Transverse colon (tissue), 4 donors: ENCODE measurements at regions not wholly inside any gene's neighbourhood (a gene's known extent, or its start where the extent isn't known, plus 50 kb on each side); places are given as distances from the start of the nearest gene placed in this dataset.

Source experiments
- EP300 ChIP-seq: sonication (generic); formaldehyde crosslinking; IDR thresholded peaks from one replicate; pipeline ENCODE4 v1.6.1; 2017; ENCODE audit warnings: antibody characterized with exemption, low read depth
- POLR2A ChIP-seq: fragments of 450-650 bp; IDR thresholded peaks from one replicate; pipeline ENCODE4 v1.6.1; 2016; ENCODE audit warnings: antibody characterized with exemption, mild to moderate bottlenecking, moderate library complexity
- POLR2AphosphoS5 ChIP-seq, 3 donors: sonication (generic); formaldehyde crosslinking; IDR thresholded peaks; one replicate each; pipeline ENCODE4 v1.6.1; 2016; ENCODE audit warnings: antibody characterized with exemption in 3 of 3
- TF ChIP-seq, protein P1 (sequence below), 5 experiments: fragments of 200-600 bp in 3 of 5; fragments of 450-650 bp in 2 of 5; sonication (generic) in 3 of 5; IDR thresholded peaks; 1 replicate in 2 of 5; 2 replicates in 3 of 5; pipeline ENCODE4 v1.5.1; 2016 to 2017; ENCODE audit warnings: antibody characterized with exemption in 5 of 5, inconsistent platforms in 3 of 5, mild to moderate bottlenecking in 2 of 5, moderate library complexity in 1 of 5

DNA sequence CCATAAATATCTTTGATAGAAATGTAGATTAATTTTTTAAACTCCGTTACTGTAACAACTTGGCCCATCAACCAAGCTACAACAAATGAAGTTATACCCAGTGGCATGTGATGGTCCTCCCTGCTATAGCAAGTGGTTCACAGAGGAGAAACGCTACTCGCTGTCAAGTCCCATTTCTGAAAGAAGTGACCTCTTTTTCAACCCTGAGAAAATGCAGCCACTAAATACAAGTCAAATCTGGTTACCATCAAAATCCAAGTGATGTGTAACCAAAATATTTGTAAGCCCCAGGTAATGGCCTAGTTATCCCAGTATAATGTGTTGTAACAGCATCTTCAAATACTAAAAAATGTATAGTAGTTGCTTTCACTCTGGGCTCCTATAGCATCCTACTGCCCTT is 151.8 kb downstream of the MIS18A start:
- TF ChIP-seq, protein P1, sequence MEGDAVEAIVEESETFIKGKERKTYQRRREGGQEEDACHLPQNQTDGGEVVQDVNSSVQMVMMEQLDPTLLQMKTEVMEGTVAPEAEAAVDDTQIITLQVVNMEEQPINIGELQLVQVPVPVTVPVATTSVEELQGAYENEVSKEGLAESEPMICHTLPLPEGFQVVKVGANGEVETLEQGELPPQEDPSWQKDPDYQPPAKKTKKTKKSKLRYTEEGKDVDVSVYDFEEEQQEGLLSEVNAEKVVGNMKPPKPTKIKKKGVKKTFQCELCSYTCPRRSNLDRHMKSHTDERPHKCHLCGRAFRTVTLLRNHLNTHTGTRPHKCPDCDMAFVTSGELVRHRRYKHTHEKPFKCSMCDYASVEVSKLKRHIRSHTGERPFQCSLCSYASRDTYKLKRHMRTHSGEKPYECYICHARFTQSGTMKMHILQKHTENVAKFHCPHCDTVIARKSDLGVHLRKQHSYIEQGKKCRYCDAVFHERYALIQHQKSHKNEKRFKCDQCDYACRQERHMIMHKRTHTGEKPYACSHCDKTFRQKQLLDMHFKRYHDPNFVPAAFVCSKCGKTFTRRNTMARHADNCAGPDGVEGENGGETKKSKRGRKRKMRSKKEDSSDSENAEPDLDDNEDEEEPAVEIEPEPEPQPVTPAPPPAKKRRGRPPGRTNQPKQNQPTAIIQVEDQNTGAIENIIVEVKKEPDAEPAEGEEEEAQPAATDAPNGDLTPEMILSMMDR (IDR thresholded peaks at IDR 0.05), result no peak
- no peak for TF ChIP-seq POLR2AphosphoS5 (IDR thresholded peaks at IDR 0.05)
- no peak for TF ChIP-seq EP300
- TF ChIP-seq POLR2A, result no peak
